ENCODE measurements at regions not wholly inside any gene's neighbourhood (a gene's known extent, or its start where the extent isn't known, plus 50 kb on each side); places are given as distances from the start of the nearest gene placed in this dataset.

GRCh38 chr1:11399250-11399649 is 79.7 kb upstream of the DISP3 start:
- TF ChIP-seq EZH2 (optimal IDR thresholded peaks at IDR 0.05; ENCODE audit: low read depth, low read length) = no peak
- TF ChIP-seq CTCF (IDR thresholded peaks at IDR 0.05; ENCODE audit: low read length) = no peak

All from MM.1S (cell line).